Lung (tissue), 11 donors: ENCODE measurements at regions not wholly inside any gene's neighbourhood (a gene's known extent, or its start where the extent isn't known, plus 50 kb on each side); places are given as distances from the start of the nearest gene placed in this dataset.

Experiments
- ATAC-seq: fragments of 200-7000 bp; cut with Tn5 transposase; one replicate; pipeline ENCODE4 v1.9.1; 2020; ENCODE audit warnings: moderate number of reproducible peaks; ENCODE audit not compliant: insufficient read depth, low FRiP score
- DNase-seq, 3 donors: peaks; one replicate each; pipeline ENCODE4 v3.0.0-alpha.2; 2013 to 2017
- H3K27ac ChIP-seq, 2 donors: one replicate each; pipeline ENCODE4 v1.5.1; 2013; ENCODE audit warnings: mild to moderate bottlenecking in 2 of 2, moderate library complexity in 2 of 2, control low read depth in 1 of 2, inconsistent platforms in 1 of 2, low read depth in 1 of 2, low read length in 1 of 2
- H3K27me3 ChIP-seq, 3 donors: one replicate each; pipeline ENCODE4 v1.5.1; 2013; ENCODE audit warnings: low read length in 2 of 3; ENCODE audit not compliant: control insufficient read depth in 3 of 3, insufficient read depth in 3 of 3
- H3K36me3 ChIP-seq, 4 donors: one replicate each; pipeline ENCODE4 v1.5.1; 2013; ENCODE audit warnings: low read length in 4 of 4, mild to moderate bottlenecking in 1 of 4, moderate library complexity in 1 of 4; ENCODE audit not compliant: control insufficient read depth in 4 of 4, insufficient read depth in 4 of 4
- H3K4me1 ChIP-seq, 5 donors: one replicate each; pipeline ENCODE4 v1.5.1; 2013; ENCODE audit warnings: low read length in 5 of 5, mild to moderate bottlenecking in 2 of 5, moderate library complexity in 1 of 5; ENCODE audit not compliant: control insufficient read depth in 5 of 5, insufficient read depth in 5 of 5
- H3K4me3 ChIP-seq: one replicate; pipeline ENCODE4 v1.5.1; 2013; ENCODE audit warnings: mild to moderate bottlenecking, control low read depth, moderate library complexity
- H3K9ac ChIP-seq, 2 donors: one replicate each; pipeline ENCODE4 v1.5.1; 2013; ENCODE audit warnings: low read length in 2 of 2, control low read depth in 1 of 2; ENCODE audit not compliant: insufficient read depth in 1 of 2
- H3K9me3 ChIP-seq, 4 donors: one replicate each; pipeline ENCODE4 v1.5.1; 2013; ENCODE audit warnings: low read length in 3 of 4, mild to moderate bottlenecking in 1 of 4, moderate library complexity in 1 of 4; ENCODE audit not compliant: control insufficient read depth in 4 of 4, insufficient read depth in 3 of 4
- CTCF ChIP-seq: IDR thresholded peaks from 2 replicates; pipeline ENCODE4 v1.5.1; 2012; ENCODE audit warnings: mild to moderate bottlenecking; ENCODE audit errors: control extremely low read depth, extremely low read depth
- WGBS, 2 donors: extraction: QIAGEN DNeasy Blood & Tissue Kit; methylation state at CpG; one replicate each; pipeline ENCODE4 v1.1.7; 2013; 5-methylcytosine and 5-hydroxymethylcytosine counted together
- donor health status: control.
- donor health status: control.
- donor health status: Bipolar disorder and iron deficiency.
- donor health status: healthy.
- donor health status: DM: yes; HTN: yes; CAD: no.

- peaks cover 0 to 6% (median 2%) of the 10 kb centered on the region in 4 donors for H3K9me3 ChIP-seq
- no peaks in the 10 kb centered on the region for H3K36me3 ChIP-seq
- no peak overlapping the region for H3K27ac ChIP-seq
- 90 to 94% methylated on average over 1 of the region's 1 CpG for WGBS, 2 donors
- DNase-seq: no peak
- H3K27me3 ChIP-seq: no peaks in the 10 kb centered on the region
- no peak overlapping the region for H3K9ac ChIP-seq
- H3K4me1 ChIP-seq: no peaks in the 10 kb centered on the region
- no peak for TF ChIP-seq CTCF
- no peak for ATAC-seq
- H3K4me3 ChIP-seq: no peak overlapping the region
Observed at GRCh38 chr17:54046570-54046969, 223.8 kb downstream of the KIF2B start.

GRCh38 chr17:54063639-54064038, 240.9 kb downstream of the KIF2B start:
- no peak for ATAC-seq
- H3K36me3 ChIP-seq: no peaks in the 10 kb centered on the region
- H3K9me3 ChIP-seq: no peaks in the 10 kb centered on the region
- H3K27me3 ChIP-seq: no peaks in the 10 kb centered on the region
- no peak overlapping the region for H3K9ac ChIP-seq
- no peak for DNase-seq
- WGBS, 2 donors: 78 to 89% methylated on average over 1 of the region's 1 CpG
- TF ChIP-seq CTCF: no peak
- no peak overlapping the region for H3K4me3 ChIP-seq
- no peaks in the 10 kb centered on the region for H3K4me1 ChIP-seq
- H3K27ac ChIP-seq: no peak overlapping the region

- WGBS, 2 donors: 60 to 83% methylated on average over 1 of the region's 1 CpG
- ATAC-seq (peak; percentile 19), DNase-seq (peak in 2 of 3 donors; percentile 63 to 67)
- Histone ChIP-seq H3K4me1 (peaks cover 0 to 10% (median 4%) of the 10 kb centered on the region in 5 donors), H3K4me3 (no peak overlapping the region), H3K27ac (no peak overlapping the region), H3K9me3 (peaks cover 0 to 3% (median 0%) of the 10 kb centered on the region in 4 donors), H3K36me3 (no peaks in the 10 kb centered on the region), H3K27me3 (no peaks in the 10 kb centered on the region), H3K9ac (no peak overlapping the region)
- TF ChIP-seq CTCF: no peak
Observed at GRCh38 chr17:54085020-54085419, 262.3 kb downstream of the KIF2B start.

GRCh38 chr17:54085934-54086333, 263.2 kb downstream of the KIF2B start:
- Histone ChIP-seq H3K36me3 (no peaks in the 10 kb centered on the region), H3K27ac (no peak overlapping the region), H3K9ac (no peak overlapping the region), H3K27me3 (no peaks in the 10 kb centered on the region), H3K4me1 (peaks cover 0 to 10% (median 4%) of the 10 kb centered on the region in 5 donors), H3K9me3 (peaks cover 0 to 3% (median 0%) of the 10 kb centered on the region in 4 donors), H3K4me3 (no peak overlapping the region)
- 30 to 41% methylated on average over 5 of the region's 5 CpGs for WGBS, 2 donors
- DNase-seq (peak; percentile 40 to 61 (median 59)), ATAC-seq (no peak)
- no peak for TF ChIP-seq CTCF
